Lung (tissue), 11 donors: ENCODE measurements at regions not wholly inside any gene's neighbourhood (a gene's known extent, or its start where the extent isn't known, plus 50 kb on each side); places are given as distances from the start of the nearest gene placed in this dataset.

Experiments
- ATAC-seq: fragments of 200-7000 bp; cut with Tn5 transposase; one replicate; pipeline ENCODE4 v1.9.1; 2020; ENCODE audit warnings: moderate number of reproducible peaks; ENCODE audit not compliant: insufficient read depth, low FRiP score
- DNase-seq, 3 donors: peaks; one replicate each; pipeline ENCODE4 v3.0.0-alpha.2; 2013 to 2017
- H3K27ac ChIP-seq, 2 donors: one replicate each; pipeline ENCODE4 v1.5.1; 2013; ENCODE audit warnings: mild to moderate bottlenecking in 2 of 2, moderate library complexity in 2 of 2, control low read depth in 1 of 2, inconsistent platforms in 1 of 2, low read depth in 1 of 2, low read length in 1 of 2
- H3K27me3 ChIP-seq, 3 donors: one replicate each; pipeline ENCODE4 v1.5.1; 2013; ENCODE audit warnings: low read length in 2 of 3; ENCODE audit not compliant: control insufficient read depth in 3 of 3, insufficient read depth in 3 of 3
- H3K36me3 ChIP-seq, 4 donors: one replicate each; pipeline ENCODE4 v1.5.1; 2013; ENCODE audit warnings: low read length in 4 of 4, mild to moderate bottlenecking in 1 of 4, moderate library complexity in 1 of 4; ENCODE audit not compliant: control insufficient read depth in 4 of 4, insufficient read depth in 4 of 4
- H3K4me1 ChIP-seq, 5 donors: one replicate each; pipeline ENCODE4 v1.5.1; 2013; ENCODE audit warnings: low read length in 5 of 5, mild to moderate bottlenecking in 2 of 5, moderate library complexity in 1 of 5; ENCODE audit not compliant: control insufficient read depth in 5 of 5, insufficient read depth in 5 of 5
- H3K4me3 ChIP-seq: one replicate; pipeline ENCODE4 v1.5.1; 2013; ENCODE audit warnings: mild to moderate bottlenecking, control low read depth, moderate library complexity
- H3K9ac ChIP-seq, 2 donors: one replicate each; pipeline ENCODE4 v1.5.1; 2013; ENCODE audit warnings: low read length in 2 of 2, control low read depth in 1 of 2; ENCODE audit not compliant: insufficient read depth in 1 of 2
- H3K9me3 ChIP-seq, 4 donors: one replicate each; pipeline ENCODE4 v1.5.1; 2013; ENCODE audit warnings: low read length in 3 of 4, mild to moderate bottlenecking in 1 of 4, moderate library complexity in 1 of 4; ENCODE audit not compliant: control insufficient read depth in 4 of 4, insufficient read depth in 3 of 4
- WGBS, 2 donors: extraction: QIAGEN DNeasy Blood & Tissue Kit; methylation state at CpG; one replicate each; pipeline ENCODE4 v1.1.7; 2013; 5-methylcytosine and 5-hydroxymethylcytosine counted together
- TF ChIP-seq, protein P1 (sequence below): IDR thresholded peaks from 2 replicates; pipeline ENCODE4 v1.5.1; 2012; ENCODE audit warnings: mild to moderate bottlenecking; ENCODE audit errors: control extremely low read depth, extremely low read depth
- donor health status: control.
- donor health status: control.
- donor health status: Bipolar disorder and iron deficiency.
- donor health status: healthy.
- donor health status: DM: yes; HTN: yes; CAD: no.

DNA sequence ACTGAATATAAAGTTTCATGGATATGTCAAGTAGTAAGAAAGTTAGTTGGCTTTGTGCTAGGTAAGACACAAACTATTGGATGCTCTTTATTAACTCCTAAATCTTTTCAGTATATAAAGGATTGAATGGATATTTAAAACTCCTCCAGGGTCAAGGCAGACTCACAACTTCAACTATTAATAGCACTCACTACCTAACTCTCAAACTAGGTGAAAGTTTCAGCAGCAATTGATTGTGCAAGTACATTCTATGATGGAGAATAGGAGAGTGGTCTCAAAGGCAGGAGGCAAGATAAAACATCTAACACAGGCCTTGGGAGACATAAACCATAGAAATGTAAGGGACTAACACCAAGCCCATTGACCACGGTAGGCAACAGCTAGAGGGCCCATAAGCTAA is 328.9 kb upstream of the CHAC2 start:
- no peaks in the 10 kb centered on the region for H3K27me3 ChIP-seq
- DNase-seq (no peak), ATAC-seq (no peak)
- H3K27ac ChIP-seq = no peak overlapping the region
- TF ChIP-seq, protein P1, sequence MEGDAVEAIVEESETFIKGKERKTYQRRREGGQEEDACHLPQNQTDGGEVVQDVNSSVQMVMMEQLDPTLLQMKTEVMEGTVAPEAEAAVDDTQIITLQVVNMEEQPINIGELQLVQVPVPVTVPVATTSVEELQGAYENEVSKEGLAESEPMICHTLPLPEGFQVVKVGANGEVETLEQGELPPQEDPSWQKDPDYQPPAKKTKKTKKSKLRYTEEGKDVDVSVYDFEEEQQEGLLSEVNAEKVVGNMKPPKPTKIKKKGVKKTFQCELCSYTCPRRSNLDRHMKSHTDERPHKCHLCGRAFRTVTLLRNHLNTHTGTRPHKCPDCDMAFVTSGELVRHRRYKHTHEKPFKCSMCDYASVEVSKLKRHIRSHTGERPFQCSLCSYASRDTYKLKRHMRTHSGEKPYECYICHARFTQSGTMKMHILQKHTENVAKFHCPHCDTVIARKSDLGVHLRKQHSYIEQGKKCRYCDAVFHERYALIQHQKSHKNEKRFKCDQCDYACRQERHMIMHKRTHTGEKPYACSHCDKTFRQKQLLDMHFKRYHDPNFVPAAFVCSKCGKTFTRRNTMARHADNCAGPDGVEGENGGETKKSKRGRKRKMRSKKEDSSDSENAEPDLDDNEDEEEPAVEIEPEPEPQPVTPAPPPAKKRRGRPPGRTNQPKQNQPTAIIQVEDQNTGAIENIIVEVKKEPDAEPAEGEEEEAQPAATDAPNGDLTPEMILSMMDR = no peak
- H3K36me3 ChIP-seq = no peaks in the 10 kb centered on the region
- H3K4me3 ChIP-seq = no peak overlapping the region
- 83 to 95% methylated on average over 1 of the region's 1 CpG for WGBS, 2 donors
- H3K4me1 ChIP-seq = peaks cover 0 to 1% (median 0%) of the 10 kb centered on the region in 5 donors
- no peaks in the 10 kb centered on the region for H3K9me3 ChIP-seq
- no peak overlapping the region for H3K9ac ChIP-seq

DNA sequence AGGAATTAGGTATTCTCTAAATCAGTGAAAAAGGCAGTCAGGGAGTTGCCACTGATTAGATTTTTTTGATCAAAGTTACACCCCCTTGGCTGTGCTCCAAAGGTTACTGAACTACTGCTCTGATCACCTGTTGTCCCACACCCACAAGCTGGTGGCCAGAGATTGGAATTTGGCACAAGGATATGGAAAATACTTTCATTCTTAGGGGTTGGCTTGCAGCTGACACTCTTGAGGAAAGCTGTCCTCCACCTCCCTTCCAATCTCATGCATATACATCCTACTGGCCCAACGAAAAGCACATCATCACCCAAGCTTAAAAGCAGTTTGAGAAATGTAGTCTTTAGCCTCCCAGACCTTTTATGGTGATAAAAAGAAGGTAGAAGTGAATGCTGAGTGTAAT is 329.5 kb upstream of the CHAC2 start:
- no peaks in the 10 kb centered on the region for H3K27me3 ChIP-seq
- DNase-seq (no peak), ATAC-seq (no peak)
- H3K4me1 ChIP-seq = peaks cover 0 to 1% (median 0%) of the 10 kb centered on the region in 5 donors
- no peak overlapping the region for H3K4me3 ChIP-seq
- TF ChIP-seq, protein P1 = no peak
- WGBS, 2 donors = 46 to 57% methylated on average over 1 of the region's 1 CpG
- H3K27ac ChIP-seq = no peak overlapping the region
- H3K9ac ChIP-seq = no peak overlapping the region
- no peaks in the 10 kb centered on the region for H3K9me3 ChIP-seq
- no peaks in the 10 kb centered on the region for H3K36me3 ChIP-seq

DNA sequence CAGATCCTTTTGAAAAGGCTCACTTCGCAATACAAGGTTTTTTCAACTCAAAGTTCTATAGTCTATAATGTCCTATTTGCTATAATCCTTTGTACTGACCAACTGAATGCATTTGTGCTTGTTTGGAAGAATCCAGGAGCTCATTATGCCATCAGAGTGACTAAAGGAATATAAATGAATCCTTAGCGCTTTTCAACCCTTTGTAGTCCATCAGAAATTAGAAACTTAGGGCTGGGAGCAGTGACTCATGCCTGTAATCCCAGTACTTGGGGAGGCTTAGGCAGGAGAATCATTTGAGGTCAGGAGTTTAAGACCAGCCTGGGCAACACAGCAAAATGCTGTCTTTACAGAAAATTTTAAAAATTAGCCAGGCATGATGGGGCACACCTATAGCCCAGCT is 330.2 kb upstream of the CHAC2 start:
- Histone ChIP-seq H3K4me3 (no peak overlapping the region), H3K4me1 (peaks cover 0 to 1% (median 0%) of the 10 kb centered on the region in 5 donors), H3K36me3 (no peaks in the 10 kb centered on the region), H3K9me3 (peaks cover 0 to 1% (median 0%) of the 10 kb centered on the region in 4 donors), H3K27ac (no peak overlapping the region), H3K27me3 (no peaks in the 10 kb centered on the region), H3K9ac (no peak overlapping the region)
- ATAC-seq (no peak), DNase-seq (no peak)
- TF ChIP-seq, protein P1 = no peak
- WGBS, 2 donors = 84 to 92% methylated on average over 2 of the region's 2 CpGs

DNA sequence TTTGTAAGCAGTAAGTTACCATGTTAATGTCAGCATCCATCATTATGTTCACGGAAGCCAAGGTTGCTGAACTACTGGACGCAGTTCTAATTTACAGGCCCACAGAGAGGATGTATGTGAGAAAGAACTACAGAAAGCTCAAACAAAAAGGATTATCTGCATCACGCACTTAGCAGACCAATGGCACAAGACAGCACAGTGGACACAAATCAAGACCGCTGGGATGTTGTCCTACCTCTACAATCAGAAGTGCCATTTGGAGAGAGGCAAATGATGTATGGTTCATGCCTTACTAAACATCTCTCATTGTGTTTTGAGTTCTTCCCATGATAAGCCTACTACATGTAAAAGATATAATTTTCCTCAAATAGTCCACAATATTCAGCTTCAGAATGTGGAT is 330.7 kb upstream of the CHAC2 start:
- Histone ChIP-seq H3K9me3 (peaks cover 0 to 2% (median 0%) of the 10 kb centered on the region in 4 donors), H3K36me3 (no peaks in the 10 kb centered on the region), H3K27ac (no peak overlapping the region), H3K4me3 (no peak overlapping the region), H3K4me1 (peaks cover 0 to 1% (median 0%) of the 10 kb centered on the region in 5 donors), H3K27me3 (no peaks in the 10 kb centered on the region), H3K9ac (no peak overlapping the region)
- no peak for DNase-seq
- WGBS, 2 donors = 95 to 97% methylated on average over 4 of the region's 4 CpGs
- ATAC-seq = no peak
- TF ChIP-seq, protein P1 = no peak
